ENCODE measurements at regions not wholly inside any gene's neighbourhood (a gene's known extent, or its start where the extent isn't known, plus 50 kb on each side); places are given as distances from the start of the nearest gene placed in this dataset.

- DNase-seq = no peak
Measured at GRCh38 chr16:73798471-73798870, 498.1 kb upstream of the PSMD7 start.

GRCh38 chr16:73797115-73797514 lies 499.5 kb upstream of the PSMD7 start:
- DNase-seq = no peak

GRCh38 chr16:73796241-73796640 lies 500.4 kb upstream of the PSMD7 start:
- no peak for DNase-seq

GRCh38 chr16:73794994-73795393 lies 501.6 kb upstream of the PSMD7 start:
- no peak for DNase-seq

GRCh38 chr16:73793871-73794437 lies 502.7 kb upstream of the PSMD7 start:
- no peak for DNase-seq

GRCh38 chr16:73793260-73793659 lies 503.4 kb upstream of the PSMD7 start:
- no peak for DNase-seq

GRCh38 chr16:73792199-73793020 lies 504.2 kb upstream of the PSMD7 start:
- no peak for DNase-seq

GRCh38 chr16:73781297-73781696 lies 515.3 kb upstream of the PSMD7 start:
- no peak for DNase-seq

- DNase-seq = no peak
Measured at GRCh38 chr16:73778887-73779286, 517.7 kb upstream of the PSMD7 start.

GRCh38 chr16:73775841-73776388 lies 520.7 kb upstream of the PSMD7 start:
- no peak for DNase-seq

GRCh38 chr16:73771196-73772064 lies 525.2 kb upstream of the PSMD7 start:
- no peak for DNase-seq

GRCh38 chr16:73768786-73769203 lies 527.8 kb upstream of the PSMD7 start:
- DNase-seq = no peak

- no peak for DNase-seq
Measured at GRCh38 chr16:73764321-73764720, 532.3 kb upstream of the PSMD7 start.

- no peak for DNase-seq
Measured at GRCh38 chr16:73756289-73757178, 540.1 kb upstream of the PSMD7 start.

GRCh38 chr16:73753931-73754330 lies 542.7 kb upstream of the PSMD7 start:
- no peak for DNase-seq

- DNase-seq = no peak
Measured at GRCh38 chr16:73750639-73751038, 546.0 kb upstream of the PSMD7 start.

GRCh38 chr16:73747328-73747727 lies 549.3 kb upstream of the PSMD7 start:
- no peak for DNase-seq

GRCh38 chr16:73746554-73746953 lies 550.1 kb upstream of the PSMD7 start:
- DNase-seq = no peak

GRCh38 chr16:73743665-73744496 lies 552.7 kb upstream of the PSMD7 start:
- peak; percentile 23 for DNase-seq

GRCh38 chr16:73739049-73739769 lies 557.4 kb upstream of the PSMD7 start:
- DNase-seq = no peak

GRCh38 chr16:73738266-73738665 lies 558.3 kb upstream of the PSMD7 start:
- no peak for DNase-seq

All from stimulated activated CD8-positive, alpha-beta memory T cell treated with anti-CD3 and anti-CD28 coated beads, Interleukin-4, amount 100 ng/mL, for 48 hours (primary cell).